ENCODE measurements at regions not wholly inside any gene's neighbourhood (a gene's known extent, or its start where the extent isn't known, plus 50 kb on each side); places are given as distances from the start of the nearest gene placed in this dataset.

- no peak for TF ChIP-seq PRRX2 (CRISPR knock-in tag; IDR thresholded peaks at IDR 0.05)
- TF ChIP-seq CREM (CRISPR knock-in tag; IDR thresholded peaks at IDR 0.05), result no peak
- no peak for TF ChIP-seq RORB (CRISPR knock-in tag; IDR thresholded peaks at IDR 0.05)
- no peak for TF ChIP-seq ZNF121 (CRISPR knock-in tag; IDR thresholded peaks at IDR 0.05)
- TF ChIP-seq SOX15 (CRISPR knock-in tag; IDR thresholded peaks at IDR 0.05), result no peak
- no peak for TF ChIP-seq NR3C1 (CRISPR knock-in tag; conservative IDR thresholded peaks at IDR 0.05; ENCODE audit: low read depth)
- TF ChIP-seq ERG (CRISPR knock-in tag; IDR thresholded peaks at IDR 0.05), result no peak
- no peak for TF ChIP-seq TP53 (CRISPR knock-in tag; IDR thresholded peaks at IDR 0.05)
- TF ChIP-seq STAT6 (CRISPR knock-in tag; conservative IDR thresholded peaks at IDR 0.05; ENCODE audit: low read depth), result no peak
- TF ChIP-seq HMGA2 (CRISPR knock-in tag; IDR thresholded peaks at IDR 0.05), result no peak
- no peak for TF ChIP-seq FOXP4 (CRISPR knock-in tag; IDR thresholded peaks at IDR 0.05)
- no peak for TF ChIP-seq NR1H2 (CRISPR knock-in tag; IDR thresholded peaks at IDR 0.05)
These were observed 951.3 kb upstream of the PRR20A start (continued) for GRCh38 chr13:56189439-56189838.

- DNase-seq (ENCODE audit: low spot score) (no peak), ATAC-seq (no peak)
- Mint-ChIP-seq H3K4me3 (no peak overlapping the region), H3K27me3 (ENCODE audit: low read depth) (no peaks in the 10 kb centered on the region), H3K9me3 (peaks cover 11% of the 10 kb centered on the region), H3K27ac (no peak overlapping the region), H3K36me3 (peaks cover 11% of the 10 kb centered on the region), H3K4me1 (no peaks in the 10 kb centered on the region)
- CTCF ChIA-PET, result no interaction called here
- POLR2A ChIA-PET, result no interaction called here
- TF ChIP-seq ATF3 (CRISPR knock-in tag; conservative IDR thresholded peaks at IDR 0.05) (no peak), USF1 (CRISPR knock-in tag; IDR thresholded peaks at IDR 0.05) (no peak), ZNF317 (CRISPR knock-in tag; IDR thresholded peaks at IDR 0.05; ENCODE audit: borderline replicate concordance, low read depth) (no peak), PREB (CRISPR knock-in tag; IDR thresholded peaks at IDR 0.05; ENCODE audit: borderline replicate concordance) (no peak), NFATC4 (CRISPR knock-in tag; IDR thresholded peaks at IDR 0.05) (no peak), STAT6 (CRISPR knock-in tag; conservative IDR thresholded peaks at IDR 0.05; ENCODE audit: low read depth) (no peak), ZNF138 (CRISPR knock-in tag; conservative IDR thresholded peaks at IDR 0.05) (no peak), EMX1 (CRISPR knock-in tag; IDR thresholded peaks at IDR 0.05) (no peak), NR3C1 (CRISPR knock-in tag; conservative IDR thresholded peaks at IDR 0.05; ENCODE audit: low read depth) (no peak), ESRRA (CRISPR knock-in tag; IDR thresholded peaks at IDR 0.05; ENCODE audit: borderline replicate concordance) (no peak), ATF6 (CRISPR knock-in tag; IDR thresholded peaks at IDR 0.05) (no peak), OVOL2 (CRISPR knock-in tag; IDR thresholded peaks at IDR 0.05; ENCODE audit: borderline replicate concordance) (no peak), RELA (CRISPR knock-in tag; IDR thresholded peaks at IDR 0.05; ENCODE audit: borderline replicate concordance) (no peak), ZSCAN18 (CRISPR knock-in tag; IDR thresholded peaks at IDR 0.05) (no peak)
These were observed 950.7 kb upstream of the PRR20A start for GRCh38 chr13:56189978-56190377.
